Loucy (cell line): ENCODE measurements at regions not wholly inside any gene's neighbourhood (a gene's known extent, or its start where the extent isn't known, plus 50 kb on each side); places are given as distances from the start of the nearest gene placed in this dataset.

Source experiments
- EZH2phosphoT487 ChIP-seq: fragments of 200-600 bp; IDR thresholded peaks from 2 replicates; pipeline ENCODE4 v1.6.1; 2018; ENCODE audit warnings: antibody characterized with exemption, mild to moderate bottlenecking, moderate library complexity, borderline replicate concordance
- TF ChIP-seq, protein P1 (sequence below): fragments of 200-600 bp; sonication (generic); conservative IDR thresholded peaks from 2 replicates; pipeline ENCODE4 v1.5.1; 2014; ENCODE audit warnings: mild to moderate bottlenecking, antibody characterized with exemption, low read length

DNA sequence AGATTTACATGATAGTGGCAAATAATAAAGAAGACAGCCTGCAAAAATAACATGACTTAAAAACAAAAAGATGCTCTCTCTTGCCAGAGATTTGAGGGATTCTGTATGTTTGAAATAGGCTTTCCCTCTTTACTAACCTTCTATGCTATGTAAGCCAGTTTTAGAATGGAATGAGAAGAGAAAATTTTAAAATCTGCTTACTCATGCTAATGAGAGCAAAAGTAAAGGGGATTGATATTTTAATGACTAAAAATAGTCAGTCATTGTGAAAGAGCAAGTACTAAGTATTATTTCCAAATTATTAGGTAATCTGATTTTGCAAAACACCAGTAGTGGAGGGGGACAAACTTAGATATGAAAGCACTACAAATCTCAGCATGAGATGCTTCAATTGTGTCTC, 563.3 kb upstream of the ADGRB3 start:
- TF ChIP-seq, protein P1, sequence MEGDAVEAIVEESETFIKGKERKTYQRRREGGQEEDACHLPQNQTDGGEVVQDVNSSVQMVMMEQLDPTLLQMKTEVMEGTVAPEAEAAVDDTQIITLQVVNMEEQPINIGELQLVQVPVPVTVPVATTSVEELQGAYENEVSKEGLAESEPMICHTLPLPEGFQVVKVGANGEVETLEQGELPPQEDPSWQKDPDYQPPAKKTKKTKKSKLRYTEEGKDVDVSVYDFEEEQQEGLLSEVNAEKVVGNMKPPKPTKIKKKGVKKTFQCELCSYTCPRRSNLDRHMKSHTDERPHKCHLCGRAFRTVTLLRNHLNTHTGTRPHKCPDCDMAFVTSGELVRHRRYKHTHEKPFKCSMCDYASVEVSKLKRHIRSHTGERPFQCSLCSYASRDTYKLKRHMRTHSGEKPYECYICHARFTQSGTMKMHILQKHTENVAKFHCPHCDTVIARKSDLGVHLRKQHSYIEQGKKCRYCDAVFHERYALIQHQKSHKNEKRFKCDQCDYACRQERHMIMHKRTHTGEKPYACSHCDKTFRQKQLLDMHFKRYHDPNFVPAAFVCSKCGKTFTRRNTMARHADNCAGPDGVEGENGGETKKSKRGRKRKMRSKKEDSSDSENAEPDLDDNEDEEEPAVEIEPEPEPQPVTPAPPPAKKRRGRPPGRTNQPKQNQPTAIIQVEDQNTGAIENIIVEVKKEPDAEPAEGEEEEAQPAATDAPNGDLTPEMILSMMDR = no peak
- TF ChIP-seq EZH2phosphoT487 = no peak
